ENCODE measurements at regions not wholly inside any gene's neighbourhood (a gene's known extent, or its start where the extent isn't known, plus 50 kb on each side); places are given as distances from the start of the nearest gene placed in this dataset.

DNA sequence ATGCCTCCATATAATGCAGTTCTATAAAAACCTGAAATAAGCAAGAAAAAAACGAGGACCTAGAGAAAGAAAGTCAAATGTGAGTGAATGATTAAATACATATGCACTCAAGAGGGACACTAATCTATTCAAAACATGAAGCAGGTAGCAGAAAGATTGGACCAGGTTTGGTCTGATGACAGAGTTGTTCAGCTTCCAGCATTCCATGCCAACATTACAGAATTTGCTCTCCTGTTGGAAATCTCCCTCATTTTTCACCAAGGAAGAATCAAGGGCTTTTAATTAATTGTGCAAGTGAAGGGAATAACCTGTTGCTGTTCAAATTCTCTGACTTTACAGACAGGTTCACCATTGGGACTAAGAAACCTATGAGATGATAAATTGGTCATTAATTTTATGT is 379.0 kb upstream of the RASGEF1B start:
- no peaks in the 10 kb centered on the region for H3K4me1 ChIP-seq (ENCODE audit: control insufficient read depth in 1 of 2, insufficient read depth in 2 of 2, low read length in 2 of 2)
- H3K27ac ChIP-seq (ENCODE audit: low read depth, low read length) = no peak overlapping the region
- no peaks in the 10 kb centered on the region for H3K27me3 ChIP-seq (ENCODE audit: control insufficient read depth in 1 of 2, insufficient read depth in 2 of 2, low read length in 2 of 2)
- peaks cover 6 to 7% of the 10 kb centered on the region in 2 donors for H3K9me3 ChIP-seq (ENCODE audit: control insufficient read depth in 1 of 2, low read length in 2 of 2)
- no peaks in the 10 kb centered on the region for H3K36me3 ChIP-seq (ENCODE audit: control insufficient read depth in 1 of 2, insufficient read depth in 2 of 2, low read length in 2 of 2)
- H3K9ac ChIP-seq (ENCODE audit: low read depth in 1 of 2, low read length in 2 of 2) = no peak overlapping the region
- H3K4me3 ChIP-seq (ENCODE audit: low read depth in 1 of 2, low read length in 2 of 2) = no peak overlapping the region

- H3K9ac ChIP-seq (ENCODE audit: low read depth in 1 of 2, low read length in 2 of 2) = no peak overlapping the region
- H3K9me3 ChIP-seq (ENCODE audit: control insufficient read depth in 1 of 2, low read length in 2 of 2) = no peaks in the 10 kb centered on the region
- H3K4me1 ChIP-seq (ENCODE audit: control insufficient read depth in 1 of 2, insufficient read depth in 2 of 2, low read length in 2 of 2) = peaks cover 4 to 15% of the 10 kb centered on the region in 2 donors
- H3K27ac ChIP-seq (ENCODE audit: low read depth, low read length) = no peak overlapping the region
- no peaks in the 10 kb centered on the region for H3K36me3 ChIP-seq (ENCODE audit: control insufficient read depth in 1 of 2, insufficient read depth in 2 of 2, low read length in 2 of 2)
- no peaks in the 10 kb centered on the region for H3K27me3 ChIP-seq (ENCODE audit: control insufficient read depth in 1 of 2, insufficient read depth in 2 of 2, low read length in 2 of 2)
- H3K4me3 ChIP-seq (ENCODE audit: low read depth in 1 of 2, low read length in 2 of 2) = no peak overlapping the region
These were observed 374.1 kb upstream of the RASGEF1B start for GRCh38 chr4:81845761-81846160.

- Histone ChIP-seq H3K27me3 (ENCODE audit: control insufficient read depth in 1 of 2, insufficient read depth in 2 of 2, low read length in 2 of 2) (no peaks in the 10 kb centered on the region), H3K4me3 (ENCODE audit: low read depth in 1 of 2, low read length in 2 of 2) (no peak overlapping the region), H3K4me1 (ENCODE audit: control insufficient read depth in 1 of 2, insufficient read depth in 2 of 2, low read length in 2 of 2) (peaks cover 4 to 15% of the 10 kb centered on the region in 2 donors), H3K9me3 (ENCODE audit: control insufficient read depth in 1 of 2, low read length in 2 of 2) (no peaks in the 10 kb centered on the region), H3K9ac (ENCODE audit: low read depth in 1 of 2, low read length in 2 of 2) (no peak overlapping the region), H3K36me3 (ENCODE audit: control insufficient read depth in 1 of 2, insufficient read depth in 2 of 2, low read length in 2 of 2) (no peaks in the 10 kb centered on the region), H3K27ac (ENCODE audit: low read depth, low read length) (no peak overlapping the region)
These were observed 373.6 kb upstream of the RASGEF1B start for GRCh38 chr4:81845273-81845672.

DNA sequence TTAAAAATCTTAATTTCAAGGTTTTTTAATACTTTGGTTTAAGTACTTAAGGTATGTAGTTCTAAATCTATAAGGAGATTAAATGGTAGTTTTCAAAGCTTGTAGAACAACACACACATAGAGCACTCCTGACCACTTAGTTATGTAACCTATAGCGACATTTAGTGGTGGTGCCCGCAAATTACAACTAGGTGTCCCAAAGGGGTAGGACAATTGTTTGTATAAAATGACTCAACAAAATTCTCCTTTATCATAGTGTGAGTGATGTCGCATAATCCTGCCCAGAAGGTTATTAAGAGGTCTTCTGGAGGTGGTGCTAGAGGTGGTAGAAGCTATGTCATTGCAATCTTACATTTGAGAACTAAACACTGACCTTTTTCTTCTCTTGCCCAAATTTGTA is 373.0 kb upstream of the RASGEF1B start:
- Histone ChIP-seq H3K9ac (ENCODE audit: low read depth in 1 of 2, low read length in 2 of 2) (no peak overlapping the region), H3K4me3 (ENCODE audit: low read depth in 1 of 2, low read length in 2 of 2) (no peak overlapping the region), H3K9me3 (ENCODE audit: control insufficient read depth in 1 of 2, low read length in 2 of 2) (no peaks in the 10 kb centered on the region), H3K27me3 (ENCODE audit: control insufficient read depth in 1 of 2, insufficient read depth in 2 of 2, low read length in 2 of 2) (no peaks in the 10 kb centered on the region), H3K36me3 (ENCODE audit: control insufficient read depth in 1 of 2, insufficient read depth in 2 of 2, low read length in 2 of 2) (no peaks in the 10 kb centered on the region), H3K27ac (ENCODE audit: low read depth, low read length) (no peak overlapping the region), H3K4me1 (ENCODE audit: control insufficient read depth in 1 of 2, insufficient read depth in 2 of 2, low read length in 2 of 2) (peaks cover 4 to 15% of the 10 kb centered on the region in 2 donors)

- Histone ChIP-seq H3K9me3 (ENCODE audit: control insufficient read depth in 1 of 2, low read length in 2 of 2) (no peaks in the 10 kb centered on the region), H3K9ac (ENCODE audit: low read depth in 1 of 2, low read length in 2 of 2) (no peak overlapping the region), H3K27ac (ENCODE audit: low read depth, low read length) (no peak overlapping the region), H3K27me3 (ENCODE audit: control insufficient read depth in 1 of 2, insufficient read depth in 2 of 2, low read length in 2 of 2) (no peaks in the 10 kb centered on the region), H3K36me3 (ENCODE audit: control insufficient read depth in 1 of 2, insufficient read depth in 2 of 2, low read length in 2 of 2) (no peaks in the 10 kb centered on the region), H3K4me1 (ENCODE audit: control insufficient read depth in 1 of 2, insufficient read depth in 2 of 2, low read length in 2 of 2) (peaks cover 0 to 3% of the 10 kb centered on the region in 2 donors), H3K4me3 (ENCODE audit: low read depth in 1 of 2, low read length in 2 of 2) (no peak overlapping the region)
These were observed 367.8 kb upstream of the RASGEF1B start for GRCh38 chr4:81839347-81840042.

DNA sequence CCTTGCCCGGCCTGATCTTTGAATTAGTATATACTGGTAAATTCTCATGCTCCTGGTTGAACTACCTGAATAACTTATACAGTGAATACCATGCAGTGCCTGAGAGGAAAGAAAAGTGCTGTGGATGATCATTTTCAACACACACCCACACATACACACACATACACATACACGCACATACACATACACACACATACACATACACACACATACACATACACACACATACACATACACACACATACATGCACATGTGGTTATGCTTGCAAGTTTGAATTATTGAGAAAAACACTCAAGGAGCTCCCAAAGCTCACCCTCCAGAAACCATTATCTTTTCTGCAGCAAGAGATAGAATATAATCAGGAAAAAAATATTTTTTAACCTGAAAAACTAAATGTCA is 366.9 kb upstream of the RASGEF1B start:
- Histone ChIP-seq H3K4me1 (ENCODE audit: control insufficient read depth in 1 of 2, insufficient read depth in 2 of 2, low read length in 2 of 2) (no peaks in the 10 kb centered on the region), H3K27me3 (ENCODE audit: control insufficient read depth in 1 of 2, insufficient read depth in 2 of 2, low read length in 2 of 2) (no peaks in the 10 kb centered on the region), H3K4me3 (ENCODE audit: low read depth in 1 of 2, low read length in 2 of 2) (no peak overlapping the region), H3K27ac (ENCODE audit: low read depth, low read length) (no peak overlapping the region), H3K36me3 (ENCODE audit: control insufficient read depth in 1 of 2, insufficient read depth in 2 of 2, low read length in 2 of 2) (no peaks in the 10 kb centered on the region), H3K9ac (ENCODE audit: low read depth in 1 of 2, low read length in 2 of 2) (no peak overlapping the region), H3K9me3 (ENCODE audit: control insufficient read depth in 1 of 2, low read length in 2 of 2) (no peaks in the 10 kb centered on the region)

DNA sequence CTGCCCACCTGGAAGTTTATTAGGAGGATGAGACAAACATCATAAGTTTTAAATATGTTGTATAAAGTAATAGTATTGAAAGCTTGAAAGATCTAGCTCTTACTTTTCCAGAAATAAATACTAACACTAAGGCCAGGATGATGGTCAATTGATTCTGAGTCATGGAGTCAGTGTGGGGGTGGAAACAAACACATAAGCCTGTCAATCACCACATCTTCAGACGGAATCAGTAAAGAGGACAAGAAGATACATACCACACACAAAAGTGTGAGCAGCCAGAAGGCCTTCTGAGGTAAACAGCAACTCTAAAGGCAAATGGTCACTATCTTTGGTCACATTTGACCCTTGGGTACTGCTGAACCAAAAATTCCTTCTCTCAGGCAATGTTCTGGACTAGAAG is 365.0 kb upstream of the RASGEF1B start:
- no peaks in the 10 kb centered on the region for H3K9me3 ChIP-seq (ENCODE audit: control insufficient read depth in 1 of 2, low read length in 2 of 2)

DNA sequence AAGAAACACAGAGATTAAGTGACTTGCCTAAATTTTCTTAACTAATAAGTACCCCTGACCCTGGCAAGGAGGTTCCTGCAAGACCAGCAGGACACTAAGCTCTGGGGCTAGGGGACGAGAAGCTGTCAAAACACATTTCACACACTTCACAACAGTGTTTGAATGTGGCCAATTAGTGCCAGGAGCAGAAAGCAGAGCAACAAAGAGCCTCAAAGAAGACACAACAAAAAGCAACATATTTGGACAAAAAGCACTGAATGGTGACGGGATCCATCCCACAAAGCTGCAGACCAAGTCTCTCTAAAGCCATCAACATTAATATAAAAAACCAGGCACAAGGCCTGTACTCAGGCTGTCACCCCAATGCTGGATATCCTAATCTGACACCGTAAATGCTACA is 361.9 kb upstream of the RASGEF1B start:
- Histone ChIP-seq H3K27me3 (ENCODE audit: control insufficient read depth in 1 of 2, insufficient read depth in 2 of 2, low read length in 2 of 2) (no peaks in the 10 kb centered on the region), H3K27ac (ENCODE audit: low read depth, low read length) (no peak overlapping the region), H3K9me3 (ENCODE audit: control insufficient read depth in 1 of 2, low read length in 2 of 2) (no peaks in the 10 kb centered on the region), H3K4me1 (ENCODE audit: control insufficient read depth in 1 of 2, insufficient read depth in 2 of 2, low read length in 2 of 2) (no peaks in the 10 kb centered on the region), H3K4me3 (ENCODE audit: low read depth in 1 of 2, low read length in 2 of 2) (no peak overlapping the region), H3K9ac (ENCODE audit: low read depth in 1 of 2, low read length in 2 of 2) (no peak overlapping the region), H3K36me3 (ENCODE audit: control insufficient read depth in 1 of 2, insufficient read depth in 2 of 2, low read length in 2 of 2) (no peaks in the 10 kb centered on the region)

More for the DNA sequence above, 365.0 kb upstream of the RASGEF1B start:
- no peaks in the 10 kb centered on the region for H3K27me3 ChIP-seq (ENCODE audit: control insufficient read depth in 1 of 2, insufficient read depth in 2 of 2, low read length in 2 of 2)
- no peaks in the 10 kb centered on the region for H3K36me3 ChIP-seq (ENCODE audit: control insufficient read depth in 1 of 2, insufficient read depth in 2 of 2, low read length in 2 of 2)
- no peak overlapping the region for H3K27ac ChIP-seq (ENCODE audit: low read depth, low read length)
- no peak overlapping the region for H3K4me3 ChIP-seq (ENCODE audit: low read depth in 1 of 2, low read length in 2 of 2)
- no peak overlapping the region for H3K9ac ChIP-seq (ENCODE audit: low read depth in 1 of 2, low read length in 2 of 2)
- H3K4me1 ChIP-seq (ENCODE audit: control insufficient read depth in 1 of 2, insufficient read depth in 2 of 2, low read length in 2 of 2) = no peaks in the 10 kb centered on the region

GRCh38 chr4:81828991-81829390 is 357.3 kb upstream of the RASGEF1B start:
- Histone ChIP-seq H3K9ac (ENCODE audit: low read depth in 1 of 2, low read length in 2 of 2) (no peak overlapping the region), H3K27me3 (ENCODE audit: control insufficient read depth in 1 of 2, insufficient read depth in 2 of 2, low read length in 2 of 2) (no peaks in the 10 kb centered on the region), H3K4me3 (ENCODE audit: low read depth in 1 of 2, low read length in 2 of 2) (no peak overlapping the region), H3K9me3 (ENCODE audit: control insufficient read depth in 1 of 2, low read length in 2 of 2) (no peaks in the 10 kb centered on the region), H3K4me1 (ENCODE audit: control insufficient read depth in 1 of 2, insufficient read depth in 2 of 2, low read length in 2 of 2) (no peaks in the 10 kb centered on the region), H3K27ac (ENCODE audit: low read depth, low read length) (no peak overlapping the region), H3K36me3 (ENCODE audit: control insufficient read depth in 1 of 2, insufficient read depth in 2 of 2, low read length in 2 of 2) (no peaks in the 10 kb centered on the region)

GRCh38 chr4:81827577-81828202 is 356.0 kb upstream of the RASGEF1B start:
- H3K4me1 ChIP-seq (ENCODE audit: control insufficient read depth in 1 of 2, insufficient read depth in 2 of 2, low read length in 2 of 2) = no peaks in the 10 kb centered on the region

More at GRCh38 chr4:81827577-81828202, 356.0 kb upstream of the RASGEF1B start:
- Histone ChIP-seq H3K27me3 (ENCODE audit: control insufficient read depth in 1 of 2, insufficient read depth in 2 of 2, low read length in 2 of 2) (no peaks in the 10 kb centered on the region), H3K9ac (ENCODE audit: low read depth in 1 of 2, low read length in 2 of 2) (no peak overlapping the region), H3K4me3 (ENCODE audit: low read depth in 1 of 2, low read length in 2 of 2) (no peak overlapping the region), H3K27ac (ENCODE audit: low read depth, low read length) (no peak overlapping the region), H3K36me3 (ENCODE audit: control insufficient read depth in 1 of 2, insufficient read depth in 2 of 2, low read length in 2 of 2) (no peaks in the 10 kb centered on the region), H3K9me3 (ENCODE audit: control insufficient read depth in 1 of 2, low read length in 2 of 2) (no peaks in the 10 kb centered on the region)

Data from duodenal mucosa (tissue), 2 donors.